H1 (cell line): ENCODE measurements at regions not wholly inside any gene's neighbourhood (a gene's known extent, or its start where the extent isn't known, plus 50 kb on each side); places are given as distances from the start of the nearest gene placed in this dataset.

ENCODE experiments used
- CTCF ChIA-PET: fragments of 300-600 bp; sonication (Branson Sonifier 250); formaldehyde crosslinking; loops from one replicate; lab custom pipeline; 2021; ENCODE audit not compliant: partially characterized antibody; lab: Charles Lee
- POLR2A ChIA-PET: fragments of 300-600 bp; sonication (Branson Sonifier 250); formaldehyde crosslinking; loops from one replicate; lab custom pipeline; 2021; ENCODE audit warnings: inconsistent platforms; ENCODE audit not compliant: partially characterized antibody; lab: Charles Lee
- DNase-seq, 2 experiments: peaks; one replicate each; pipeline versions ENCODE4 v3.0.0 to v3.0.0-alpha.2; 2010 to 2022; ENCODE audit warnings: low spot score in 2 of 2, low read depth in 1 of 2, mixed read lengths in 1 of 2
- FAIRE-seq: peaks from 2 replicates; lab custom pipeline; 2011; peaks lifted over from hg19 to GRCh38; lab: Jason Lieb, UNC
- H2AFZ ChIP-seq: 2 replicates; pipeline ENCODE4 v1.8.1; 2012; ENCODE audit warnings: low read length, inconsistent platforms
- H2AK5ac ChIP-seq: 2 replicates; pipeline ENCODE4 v1.6.1; 2013; ENCODE audit warnings: low read depth, low read length
- H2BK120ac ChIP-seq: replicated peaks from 2 replicates; pipeline ENCODE3; 2013; ENCODE audit warnings: low read depth, low read length, inconsistent platforms
- H2BK12ac ChIP-seq: 2 replicates; pipeline ENCODE4 v1.6.1; 2013; ENCODE audit warnings: low read depth, low read length
- H2BK15ac ChIP-seq: 2 replicates; pipeline ENCODE4 v1.6.1; 2013; ENCODE audit warnings: low read length
- H2BK20ac ChIP-seq: 2 replicates; pipeline ENCODE4 v1.6.1; 2013; ENCODE audit warnings: low read length
- H2BK5ac ChIP-seq: 2 replicates; pipeline ENCODE4 v1.6.1; 2013; ENCODE audit warnings: low read depth, low read length
- H3K14ac ChIP-seq: 2 replicates; pipeline ENCODE4 v1.6.1; 2013; ENCODE audit warnings: inconsistent platforms; ENCODE audit not compliant: insufficient read length
- H3K18ac ChIP-seq: 2 replicates; pipeline ENCODE4 v1.6.1; 2013; ENCODE audit warnings: low read length; ENCODE audit errors: extremely low read depth
- H3K23ac ChIP-seq: 2 replicates; pipeline ENCODE4 v1.6.1; 2013; ENCODE audit warnings: inconsistent platforms; ENCODE audit not compliant: insufficient read length
- H3K23me2 ChIP-seq: 2 replicates; pipeline ENCODE4 v1.6.1; 2013; ENCODE audit warnings: low read depth, low read length
- H3K27ac ChIP-seq: 2 replicates; pipeline ENCODE4 v1.6.1; 2011; ENCODE audit warnings: low read depth, low read length, inconsistent platforms
- H3K27me3 ChIP-seq, 4 experiments: replicated peaks in 1 of 4; 1 replicate in 1 of 4; 2 replicates in 3 of 4; pipeline versions ENCODE4 v1.6.1 to v1.8.1; 2011 to 2013; ENCODE audit warnings: low read length in 3 of 4, mild to moderate bottlenecking in 3 of 4, inconsistent platforms in 2 of 4, mixed read lengths in 2 of 4, moderate library complexity in 1 of 4; ENCODE audit not compliant: control insufficient read depth in 3 of 4, insufficient read depth in 3 of 4; ENCODE audit errors: extremely low read depth in 1 of 4
- H3K36me3 ChIP-seq, 4 experiments: 2 replicates each; pipeline versions ENCODE4 v1.6.1 to v1.8.1; 2011 to 2013; ENCODE audit warnings: mild to moderate bottlenecking in 4 of 4, low read length in 3 of 4, moderate library complexity in 2 of 4, control low read depth in 1 of 4, inconsistent platforms in 1 of 4; ENCODE audit not compliant: insufficient read depth in 4 of 4, control insufficient read depth in 2 of 4
- H3K4ac ChIP-seq: replicated peaks from 2 replicates; pipeline ENCODE3; 2013; ENCODE audit warnings: low read length, low read depth, mixed read lengths, inconsistent platforms; ENCODE audit not compliant: insufficient read length
- H3K4me1 ChIP-seq, 4 experiments: replicated peaks in 1 of 4; 1 replicate in 1 of 4; 2 replicates in 3 of 4; pipeline versions ENCODE4 v1.6.1 to v1.8.1; 2011 to 2013; ENCODE audit warnings: low read length in 3 of 4, inconsistent platforms in 2 of 4, mixed read lengths in 1 of 4; ENCODE audit not compliant: insufficient read depth in 4 of 4, control insufficient read depth in 3 of 4
- H3K4me2 ChIP-seq, 2 experiments: 2 replicates each; pipeline versions ENCODE4 v1.6.1 to v1.8.1; 2011 to 2013; ENCODE audit warnings: low read depth in 2 of 2, low read length in 2 of 2, control low read depth in 1 of 2, inconsistent platforms in 1 of 2, mild to moderate bottlenecking in 1 of 2; ENCODE audit not compliant: insufficient read depth in 1 of 2
- H3K4me3 ChIP-seq, 4 experiments: fragments of 200-600, 300-600 bp in 1 of 4; sonication (generic), shearing (Covaris generic), sonication (Bioruptor Twin) in 1 of 4; 2 replicates each; pipeline versions ENCODE4 v1.5.1 to v1.8.1; 2011 to 2016; ENCODE audit warnings: low read length in 4 of 4, low read depth in 3 of 4, control low read depth in 2 of 4, inconsistent platforms in 2 of 4, mild to moderate bottlenecking in 2 of 4, mixed read lengths in 1 of 4, moderate library complexity in 1 of 4; ENCODE audit not compliant: insufficient read depth in 2 of 4; ENCODE audit errors: extremely low read depth in 1 of 4
- H3K56ac ChIP-seq: replicated peaks from 2 replicates; pipeline ENCODE3; 2013; ENCODE audit warnings: low read depth, mild to moderate bottlenecking, mixed read lengths, low read length, inconsistent platforms; ENCODE audit not compliant: insufficient read length
- H3K79me1 ChIP-seq: 2 replicates; pipeline ENCODE4 v1.6.1; 2013; ENCODE audit warnings: low read depth, low read length, control low read depth
- H3K79me2 ChIP-seq, 2 experiments: 2 replicates each; pipeline versions ENCODE4 v1.6.1 to v1.8.1; 2012 to 2013; ENCODE audit warnings: low read length in 2 of 2, mild to moderate bottlenecking in 2 of 2, inconsistent platforms in 1 of 2; ENCODE audit not compliant: insufficient read depth in 2 of 2, control insufficient read depth in 1 of 2
- H3K9ac ChIP-seq, 4 experiments: replicated peaks in 1 of 4; 1 replicate in 1 of 4; 2 replicates in 3 of 4; pipeline versions ENCODE4 v1.6.1 to v1.8.1; 2011 to 2013; ENCODE audit warnings: low read depth in 3 of 4, low read length in 3 of 4, control low read depth in 2 of 4, mild to moderate bottlenecking in 2 of 4, moderate library complexity in 2 of 4, inconsistent platforms in 1 of 4; ENCODE audit errors: extremely low read depth in 1 of 4
- H3K9me3 ChIP-seq, 2 experiments: 2 replicates each; pipeline versions ENCODE4 v1.6.1 to v1.8.1; 2012 to 2013; ENCODE audit warnings: mild to moderate bottlenecking in 2 of 2, moderate library complexity in 2 of 2, control low read depth in 1 of 2, inconsistent platforms in 1 of 2, low read depth in 1 of 2, low read length in 1 of 2, mixed read lengths in 1 of 2; ENCODE audit not compliant: insufficient read depth in 2 of 2
- H4K20me1 ChIP-seq, 2 experiments: replicated peaks in 1 of 2; 2 replicates each; pipeline versions ENCODE3 to v1.8.1; 2011 to 2013; ENCODE audit warnings: inconsistent platforms in 2 of 2, low read length in 2 of 2, mild to moderate bottlenecking in 1 of 2; ENCODE audit not compliant: insufficient read depth in 2 of 2, control insufficient read depth in 1 of 2
- H4K5ac ChIP-seq: 2 replicates; pipeline ENCODE4 v1.6.1; 2013; ENCODE audit warnings: low read length, low read depth, mixed read lengths, inconsistent platforms; ENCODE audit not compliant: insufficient read length
- H4K8ac ChIP-seq: 2 replicates; pipeline ENCODE4 v1.8.0; 2013; ENCODE audit warnings: mild to moderate bottlenecking, moderate library complexity, low read length, inconsistent platforms; ENCODE audit not compliant: insufficient read depth; ENCODE audit errors: extremely low read depth
- H4K91ac ChIP-seq: replicated peaks from 2 replicates; pipeline ENCODE3; 2013; ENCODE audit warnings: low read length, mixed read lengths, inconsistent platforms; ENCODE audit not compliant: insufficient read length
- CEBPB ChIP-seq: IDR thresholded peaks from 2 replicates; pipeline ENCODE4 v1.6.1; 2012; ENCODE audit warnings: low read depth, low read length
- GABPA ChIP-seq: IDR thresholded peaks from 2 replicates; pipeline ENCODE4 v1.6.1; 2011; ENCODE audit warnings: mild to moderate bottlenecking, low read length, moderate library complexity, borderline replicate concordance; ENCODE audit not compliant: insufficient read depth
- KDM5A ChIP-seq: fragments of 200-600 bp; IDR thresholded peaks from 2 replicates; pipeline ENCODE4 v1.7.1; 2012; ENCODE audit warnings: mild to moderate bottlenecking, low read length, inconsistent platforms, mixed read lengths
- MAFK ChIP-seq: IDR thresholded peaks from 2 replicates; pipeline ENCODE4 v1.6.1; 2012; ENCODE audit warnings: low read depth, mild to moderate bottlenecking, improper control_type of control experiment, low read length
- RFX5 ChIP-seq: IDR thresholded peaks from 2 replicates; pipeline ENCODE4 v1.6.1; 2011; ENCODE audit warnings: low read depth, low read length, improper control_type of control experiment, borderline replicate concordance
- RNF2 ChIP-seq: fragments of 200-900, 300-1000 bp; sonication (generic); IDR thresholded peaks from 2 replicates; pipeline ENCODE4 v1.7.1; 2016; ENCODE audit warnings: borderline replicate concordance, low read depth, mild to moderate bottlenecking, antibody characterized with exemption, low read length; ENCODE audit not compliant: poor library complexity, severe bottlenecking; ENCODE audit errors: missing control alignments
- SAP30 ChIP-seq: fragments of 300-600 bp; sonication (generic); IDR thresholded peaks from 2 replicates; pipeline ENCODE4 v1.7.1; 2012; ENCODE audit warnings: low read length, moderate library complexity, mild to moderate bottlenecking, inconsistent platforms; ENCODE audit not compliant: insufficient read depth, insufficient replicate concordance
- SP1 ChIP-seq: IDR thresholded peaks from 2 replicates; pipeline ENCODE4 v1.6.1; 2011; ENCODE audit warnings: low read depth, low read length
- SRF ChIP-seq: IDR thresholded peaks from 2 replicates; pipeline ENCODE4 v1.6.1; 2011; ENCODE audit warnings: mild to moderate bottlenecking, low read depth, low read length, moderate library complexity
- WGBS, 2 experiments: shearing (Covaris generic) in 1 of 2; methylation state at CpG; one replicate each; pipeline versions ENCODE4 v1.1.6 to v1.1.7; 2013 to 2015; ENCODE audit warnings: low lambda C conversion rate in 2 of 2, mixed read lengths in 2 of 2, inconsistent platforms in 1 of 2, low coverage in 1 of 2, missing lambda C conversion rate in 1 of 2; ENCODE audit not compliant: insufficient replicate concordance in 2 of 2, insufficient coverage in 1 of 2, insufficient read length in 1 of 2; ENCODE audit errors: extremely low coverage in 1 of 2, missing lambda C conversion rate in 1 of 2; 5-methylcytosine and 5-hydroxymethylcytosine counted together
- TF ChIP-seq, protein P1 (sequence below): IDR thresholded peaks from 2 replicates; pipeline ENCODE4 v1.6.1; 2012; ENCODE audit warnings: low read length, inconsistent platforms

DNA sequence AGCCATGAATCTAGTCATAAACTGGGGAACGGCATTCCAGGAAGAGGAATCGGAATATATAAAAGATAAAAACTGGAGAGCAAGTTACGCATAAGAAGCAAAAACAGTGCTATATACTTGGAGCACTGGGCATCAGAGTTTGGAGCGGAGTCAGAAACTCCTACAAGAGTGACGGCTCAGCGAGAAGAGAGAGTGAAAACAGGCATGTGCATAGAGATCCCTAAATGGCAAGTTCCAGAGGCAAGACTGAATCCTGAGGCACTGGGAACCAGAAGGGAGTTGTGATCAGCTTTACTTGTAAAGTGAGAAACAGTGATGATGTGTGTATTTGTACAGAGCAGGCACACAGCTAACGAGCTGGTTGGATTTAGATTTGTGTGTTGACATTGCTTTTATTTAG lies 514.4 kb upstream of the TNC start:
- 0 out of 7 replicates have a peak, but pooled peaks cover 0 to 2% (median 0%) of the 10 kb centered on the region in 4 experiments for H3K27me3 ChIP-seq
- no peak overlapping the region for H3K23ac ChIP-seq
- no peak overlapping the region for H2BK120ac ChIP-seq
- DNase-seq = no peak
- no peaks in the 10 kb centered on the region for H3K79me2 ChIP-seq
- FAIRE-seq = no peak
- H2AK5ac ChIP-seq = no peak overlapping the region
- H2AFZ ChIP-seq = no peak overlapping the region
- ChIA-PET POLR2A (no interaction called here), CTCF (interaction anchor here (0.5 to 1.6 kb wide), 2 partner anchors 10 to 15 kb away, joined by 3 to 6 read pairs; no protein-coding TSS in a partner anchor)
- H3K36me3 ChIP-seq = no peaks in the 10 kb centered on the region
- H4K5ac ChIP-seq = no peak overlapping the region
- peaks cover 0 to 4% (median 2%) of the 10 kb centered on the region in 4 experiments; a peak in 4 of 7 replicates for H3K4me1 ChIP-seq
- 92% methylated on average over 7 of the region's 7 CpGs; no CpG with 5 or more reads in 1 of the 2 experiments for WGBS, 2 experiments
- H3K18ac ChIP-seq = no peak overlapping the region
- no peaks in the 10 kb centered on the region for H3K79me1 ChIP-seq
- no peaks in the 10 kb centered on the region for H4K20me1 ChIP-seq
- H4K91ac ChIP-seq = no peak overlapping the region
- no peak overlapping the region for H3K56ac ChIP-seq
- no peaks in the 10 kb centered on the region for H3K9me3 ChIP-seq
- TF ChIP-seq KDM5A (no peak), MAFK (no peak), SRF (no peak), GABPA (no peak), RFX5 (no peak), SP1 (no peak), SAP30 (no peak), CEBPB (no peak), RNF2 (no peak)
- TF ChIP-seq, protein P1, sequence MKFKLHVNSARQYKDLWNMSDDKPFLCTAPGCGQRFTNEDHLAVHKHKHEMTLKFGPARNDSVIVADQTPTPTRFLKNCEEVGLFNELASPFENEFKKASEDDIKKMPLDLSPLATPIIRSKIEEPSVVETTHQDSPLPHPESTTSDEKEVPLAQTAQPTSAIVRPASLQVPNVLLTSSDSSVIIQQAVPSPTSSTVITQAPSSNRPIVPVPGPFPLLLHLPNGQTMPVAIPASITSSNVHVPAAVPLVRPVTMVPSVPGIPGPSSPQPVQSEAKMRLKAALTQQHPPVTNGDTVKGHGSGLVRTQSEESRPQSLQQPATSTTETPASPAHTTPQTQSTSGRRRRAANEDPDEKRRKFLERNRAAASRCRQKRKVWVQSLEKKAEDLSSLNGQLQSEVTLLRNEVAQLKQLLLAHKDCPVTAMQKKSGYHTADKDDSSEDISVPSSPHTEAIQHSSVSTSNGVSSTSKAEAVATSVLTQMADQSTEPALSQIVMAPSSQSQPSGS = no peak
- no peak overlapping the region for H2BK15ac ChIP-seq
- H3K4me2 ChIP-seq = no peak overlapping the region
- no peak overlapping the region for H2BK20ac ChIP-seq
- no peak overlapping the region for H3K4me3 ChIP-seq
- H3K23me2 ChIP-seq = no peaks in the 10 kb centered on the region
- no peak overlapping the region for H3K14ac ChIP-seq
- H4K8ac ChIP-seq = no peak overlapping the region
- no peak overlapping the region for H3K27ac ChIP-seq
- H2BK5ac ChIP-seq = no peak overlapping the region
- no peak overlapping the region for H3K9ac ChIP-seq
- no peak overlapping the region for H3K4ac ChIP-seq
- H2BK12ac ChIP-seq = no peak overlapping the region
